SK-N-SH (cell line): ENCODE measurements at regions not wholly inside any gene's neighbourhood (a gene's known extent, or its start where the extent isn't known, plus 50 kb on each side); places are given as distances from the start of the nearest gene placed in this dataset.

ENCODE experiments used
- NRF1 ChIP-seq: IDR thresholded peaks from 2 replicates; pipeline ENCODE4 v1.6.1; 2012; ENCODE audit warnings: low read depth, mild to moderate bottlenecking, low read length
- POLR2AphosphoS5 ChIP-seq: IDR thresholded peaks from 2 replicates; pipeline ENCODE4 v1.6.1; 2012; ENCODE audit warnings: low read depth, low read length
- TF ChIP-seq, protein P1 (sequence below): fragments of 200-600 bp; sonication (generic); IDR thresholded peaks from 2 replicates; pipeline ENCODE4 v1.6.1; 2017; ENCODE audit warnings: antibody characterized with exemption, mild to moderate bottlenecking, moderate library complexity

DNA sequence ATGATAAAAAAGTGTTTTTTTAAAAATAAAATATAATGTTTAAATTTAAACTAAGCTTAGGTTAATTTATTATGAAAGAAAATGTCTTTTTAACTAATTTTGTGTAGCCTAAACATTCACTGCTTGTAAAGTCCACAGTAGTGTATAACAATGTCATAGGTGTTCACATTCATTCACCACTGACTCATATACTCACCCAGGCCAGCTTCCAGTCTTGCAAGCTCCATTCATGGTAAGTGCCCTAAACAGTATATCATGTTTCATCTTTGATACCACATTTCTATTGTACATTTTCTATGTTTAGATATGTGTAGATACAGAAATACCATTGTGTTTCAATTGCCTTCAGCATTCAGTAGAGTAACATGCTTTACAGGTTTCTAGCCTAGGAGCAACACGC lies 530.3 kb downstream of the EPHA5 start:
- TF ChIP-seq NRF1 (no peak), POLR2AphosphoS5 (no peak)
- TF ChIP-seq, protein P1, sequence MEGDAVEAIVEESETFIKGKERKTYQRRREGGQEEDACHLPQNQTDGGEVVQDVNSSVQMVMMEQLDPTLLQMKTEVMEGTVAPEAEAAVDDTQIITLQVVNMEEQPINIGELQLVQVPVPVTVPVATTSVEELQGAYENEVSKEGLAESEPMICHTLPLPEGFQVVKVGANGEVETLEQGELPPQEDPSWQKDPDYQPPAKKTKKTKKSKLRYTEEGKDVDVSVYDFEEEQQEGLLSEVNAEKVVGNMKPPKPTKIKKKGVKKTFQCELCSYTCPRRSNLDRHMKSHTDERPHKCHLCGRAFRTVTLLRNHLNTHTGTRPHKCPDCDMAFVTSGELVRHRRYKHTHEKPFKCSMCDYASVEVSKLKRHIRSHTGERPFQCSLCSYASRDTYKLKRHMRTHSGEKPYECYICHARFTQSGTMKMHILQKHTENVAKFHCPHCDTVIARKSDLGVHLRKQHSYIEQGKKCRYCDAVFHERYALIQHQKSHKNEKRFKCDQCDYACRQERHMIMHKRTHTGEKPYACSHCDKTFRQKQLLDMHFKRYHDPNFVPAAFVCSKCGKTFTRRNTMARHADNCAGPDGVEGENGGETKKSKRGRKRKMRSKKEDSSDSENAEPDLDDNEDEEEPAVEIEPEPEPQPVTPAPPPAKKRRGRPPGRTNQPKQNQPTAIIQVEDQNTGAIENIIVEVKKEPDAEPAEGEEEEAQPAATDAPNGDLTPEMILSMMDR: no peak
